GM12891 (cell line): ENCODE measurements at regions not wholly inside any gene's neighbourhood (a gene's known extent, or its start where the extent isn't known, plus 50 kb on each side); places are given as distances from the start of the nearest gene placed in this dataset.

Experiments used
- POLR2A ChIP-seq: IDR thresholded peaks from 2 replicates; pipeline ENCODE4 v1.6.1; 2011; ENCODE audit warnings: low read depth, low read length, control low read depth
- POLR2AphosphoS5 ChIP-seq: IDR thresholded peaks from 2 replicates; pipeline ENCODE4 v1.6.1; 2011; ENCODE audit warnings: low read depth, low read length, control low read depth

GRCh38 chr6:165825256-165825815 lies 162.3 kb upstream of the PDE10A start:
- TF ChIP-seq POLR2A (no peak), POLR2AphosphoS5 (no peak)
